ENCODE measurements at regions not wholly inside any gene's neighbourhood (a gene's known extent, or its start where the extent isn't known, plus 50 kb on each side); places are given as distances from the start of the nearest gene placed in this dataset.
"Not testable (repeated sequence)": the region's sequence is repeated elsewhere in the genome, so short reads cannot be mapped to it uniquely, and the experiment has no call there.

DNA sequence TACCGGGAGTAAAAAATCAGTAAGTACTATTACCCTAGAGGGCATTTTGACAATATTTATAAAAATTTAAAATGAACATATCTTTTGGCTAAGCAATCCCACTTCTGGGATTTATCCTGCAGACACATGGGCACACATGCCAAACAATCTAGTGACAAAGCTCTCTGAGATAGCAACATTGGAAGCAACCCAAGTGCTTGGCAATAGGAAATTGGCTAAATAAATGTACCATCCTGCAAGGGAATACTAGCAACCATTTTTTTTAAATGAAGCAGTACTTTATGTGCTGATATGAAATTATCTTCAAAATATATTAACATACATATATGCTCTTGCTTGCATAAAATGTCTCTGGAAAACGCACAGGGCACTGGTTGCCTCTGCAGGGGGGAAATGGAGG, 133.8 kb downstream of the SNX5 start:
- DNase-seq = no peak

DNA sequence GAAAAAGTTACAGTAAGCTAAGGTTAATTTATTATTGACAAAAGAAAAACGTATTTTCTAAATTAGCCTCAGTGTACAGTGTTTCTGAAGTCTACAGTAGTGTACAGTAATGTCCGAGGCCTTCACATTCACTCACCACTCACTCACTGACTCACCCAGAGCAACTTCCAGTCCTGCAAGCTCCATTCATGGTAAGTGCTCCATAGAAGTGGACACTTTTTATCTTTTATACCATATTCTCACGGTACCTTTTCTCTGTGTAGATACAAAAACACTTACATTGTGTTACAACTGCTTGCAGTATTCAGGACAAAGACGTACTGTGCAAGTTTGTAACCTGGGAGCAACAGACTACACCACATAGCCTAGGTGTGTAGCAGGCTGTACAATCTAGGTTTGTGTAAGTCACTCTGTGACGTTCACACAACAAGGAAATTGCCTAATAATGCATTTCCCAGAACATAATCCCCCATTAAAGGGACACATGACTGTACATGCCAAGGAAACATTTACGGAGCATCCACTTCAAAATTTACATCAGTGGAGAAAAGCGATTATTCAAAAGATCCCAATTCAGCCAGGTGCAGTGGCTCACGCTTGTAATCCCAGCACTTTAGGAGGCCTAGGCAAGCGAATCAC, 133.4 kb downstream of the BANF2 start:
- DNase-seq = no peak

DNA sequence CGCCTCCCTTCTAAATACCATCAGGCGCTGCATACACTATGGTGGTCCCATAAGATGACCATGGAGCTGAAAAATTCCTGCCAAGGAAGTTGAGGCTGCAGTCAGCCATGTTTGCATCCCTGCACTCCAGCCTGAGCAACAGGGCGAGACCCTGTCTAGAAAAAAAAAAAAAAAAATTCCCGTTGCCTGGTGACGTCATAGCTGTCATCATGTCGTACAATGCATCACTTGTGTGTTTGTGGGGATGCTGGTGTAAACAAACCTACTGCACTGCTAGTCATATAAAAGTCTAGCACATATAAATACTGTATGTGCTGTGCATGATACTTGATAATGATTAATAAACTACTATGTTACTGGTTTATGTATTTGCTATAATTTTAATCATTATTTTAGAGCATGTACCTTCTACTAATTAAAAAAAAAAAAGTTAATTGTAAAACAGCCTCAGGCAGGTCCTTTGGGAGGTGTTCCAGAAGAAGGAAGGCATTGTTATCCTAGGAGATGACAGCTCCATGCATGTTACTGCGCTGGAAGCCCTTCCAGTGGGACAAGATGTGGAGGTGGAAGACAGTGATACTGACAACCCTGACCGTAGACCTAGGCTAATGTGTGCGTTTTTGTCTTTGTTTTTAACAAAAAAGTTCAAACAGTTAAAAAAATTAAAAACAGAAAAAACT, 132.6 kb downstream of the BANF2 start:
- DNase-seq = no peak

DNA sequence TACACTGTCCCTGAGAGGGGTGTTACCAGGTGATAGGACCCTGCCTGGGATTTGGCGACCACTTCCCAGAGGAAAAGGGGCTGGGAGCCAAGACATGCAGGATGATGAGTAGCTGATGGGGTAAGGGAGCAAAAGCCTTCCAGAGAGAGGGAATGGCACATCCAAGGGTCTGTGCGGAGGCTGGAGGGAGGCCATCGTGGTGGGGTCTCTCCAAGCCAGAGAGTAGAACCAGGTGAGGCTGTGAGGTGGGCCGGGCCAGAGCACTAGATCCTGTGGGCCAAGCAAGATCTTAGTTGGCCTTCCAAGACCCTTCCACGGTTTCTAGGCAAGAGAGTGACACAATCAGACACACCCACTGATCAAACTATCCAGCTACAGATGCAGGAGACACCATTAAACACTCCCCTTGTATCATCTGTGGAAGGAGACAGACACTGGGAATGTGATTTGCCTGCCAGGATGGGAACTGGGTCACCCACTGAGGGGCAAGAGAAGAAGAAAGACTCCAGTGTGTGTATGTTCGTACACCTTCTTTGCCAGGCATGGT, 128.9 kb downstream of the BANF2 start:
- DNase-seq = no peak

DNA sequence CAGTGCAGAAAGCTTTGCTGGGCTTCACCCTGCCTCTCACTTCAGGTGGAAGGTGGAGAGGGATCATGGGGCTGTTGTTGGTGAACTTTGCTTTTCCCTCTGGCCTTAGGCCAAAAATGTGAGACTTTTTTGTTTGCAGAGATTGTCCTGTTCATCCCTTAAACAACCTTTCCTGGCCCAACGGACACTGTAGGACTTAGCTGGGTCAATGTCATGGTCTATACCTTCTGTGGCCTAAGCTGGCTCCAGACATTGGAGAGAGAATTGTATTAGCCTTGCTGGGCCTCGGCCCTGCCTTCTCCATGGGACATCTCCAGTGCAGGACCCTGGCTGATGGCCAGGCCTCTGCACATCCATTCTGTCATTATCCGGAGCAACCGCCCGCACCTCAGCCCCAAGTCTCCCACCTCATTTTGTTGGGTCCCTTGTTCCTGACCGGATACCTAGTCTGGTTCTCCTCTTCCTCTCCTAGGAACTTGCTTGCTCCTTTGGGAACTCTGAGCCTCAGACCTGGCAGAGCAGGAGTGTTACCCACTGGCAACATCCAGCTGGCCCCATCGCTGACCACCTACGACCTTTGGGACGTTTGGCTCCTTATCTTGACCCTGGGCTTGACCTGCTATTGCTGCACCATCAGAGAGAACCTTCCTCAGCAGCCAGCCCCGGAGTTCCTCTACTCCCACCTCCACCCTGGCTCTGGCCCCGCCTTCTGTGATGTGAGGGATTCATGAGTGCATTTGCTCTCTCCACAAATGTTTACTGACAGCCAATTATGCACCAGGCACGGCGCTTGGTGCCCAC, 128.2 kb downstream of the BANF2 start:
- DNase-seq = no peak

DNA sequence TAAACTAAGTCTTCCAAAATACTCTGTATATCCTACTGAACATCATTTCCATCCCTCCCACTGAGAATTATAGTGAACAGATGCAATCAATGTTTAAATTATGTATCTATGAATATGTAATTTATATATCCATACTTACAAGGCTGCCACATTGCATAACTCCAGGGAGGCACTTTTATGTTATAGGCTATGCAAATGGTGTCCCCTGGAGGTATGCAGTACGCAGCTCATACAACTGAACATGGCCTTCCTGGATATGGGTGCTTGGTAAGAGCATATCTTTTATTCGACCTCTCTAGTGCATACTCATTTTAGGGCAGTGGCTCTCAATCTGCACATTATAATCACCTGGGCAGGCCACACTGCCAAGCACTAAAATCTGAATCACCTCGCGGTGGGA, 127.3 kb downstream of the BANF2 start:
- no peak for DNase-seq

DNA sequence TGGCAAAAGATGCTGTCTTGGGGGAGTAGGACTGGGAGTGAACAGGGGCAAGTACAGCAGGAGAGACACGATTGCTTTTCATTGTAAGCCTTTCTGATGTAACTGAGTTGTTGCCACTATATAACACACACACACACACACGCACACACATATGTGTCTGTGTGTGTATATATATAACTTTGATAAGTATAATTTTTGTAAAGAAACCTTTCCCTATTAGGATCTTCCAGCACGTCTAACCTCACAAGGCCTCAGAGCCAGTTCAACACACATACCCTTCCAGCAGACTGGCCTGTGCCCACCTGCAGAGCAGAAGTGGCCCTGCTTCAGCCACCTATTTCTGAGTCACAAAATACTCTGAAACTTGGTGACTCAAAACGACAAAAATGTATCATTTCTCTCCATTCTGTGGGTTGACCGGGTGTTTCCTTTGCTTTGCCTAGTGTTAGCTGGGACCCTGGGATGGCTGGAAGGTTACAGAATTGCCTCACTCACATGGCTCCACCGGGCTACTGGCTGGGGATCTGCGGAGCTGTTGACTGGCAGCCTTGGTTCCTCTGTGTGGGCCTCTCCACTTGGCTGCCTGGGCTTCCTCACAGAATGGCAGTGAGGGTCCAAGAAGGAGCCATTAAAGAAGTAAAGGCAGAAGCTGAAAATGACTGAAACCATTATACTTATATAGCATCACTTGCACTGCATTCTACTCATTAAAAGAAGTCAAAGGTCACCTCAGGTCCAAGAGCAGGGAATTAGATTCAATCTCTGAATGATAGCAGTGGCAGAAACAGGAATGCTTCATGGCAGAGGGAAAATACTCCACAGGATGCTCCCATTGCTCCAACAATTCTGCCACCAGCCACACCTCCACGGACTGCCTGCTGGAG, 126.4 kb downstream of the BANF2 start:
- peak; percentile 75 for DNase-seq

DNA sequence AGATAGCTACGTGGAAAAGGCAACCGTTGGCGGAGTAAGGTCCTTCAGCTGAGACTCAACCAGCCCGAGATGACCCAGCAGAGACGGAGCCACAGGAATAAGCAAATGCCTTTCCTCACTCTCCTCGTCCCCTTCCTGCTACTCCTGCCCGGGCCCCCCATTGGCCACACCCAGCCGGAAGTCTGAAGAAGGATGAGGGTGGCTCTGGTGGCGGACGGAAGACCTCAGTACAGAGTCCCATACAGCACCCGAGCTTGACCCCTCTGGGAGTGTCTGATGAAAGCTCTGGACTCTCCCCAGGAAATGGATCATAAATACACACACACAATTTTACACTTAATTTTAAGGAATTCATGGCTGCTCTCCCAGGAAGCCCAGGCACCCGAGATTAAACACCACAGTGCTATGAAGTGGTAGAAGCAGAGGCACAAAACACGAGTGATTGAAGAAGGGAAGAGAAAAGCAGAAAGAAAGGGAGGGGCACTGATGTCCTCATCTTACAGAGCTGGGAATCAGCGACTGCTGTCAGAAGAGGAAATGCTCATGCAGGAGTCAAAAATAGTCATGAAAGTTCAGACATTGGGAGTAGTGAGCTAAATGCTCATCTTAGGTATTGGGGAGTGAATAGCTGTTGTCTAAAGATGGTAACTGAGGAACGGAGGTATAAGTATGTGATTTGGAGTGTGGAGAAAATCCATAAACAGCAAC, 125.6 kb downstream of the BANF2 start:
- DNase-seq = no peak

DNA sequence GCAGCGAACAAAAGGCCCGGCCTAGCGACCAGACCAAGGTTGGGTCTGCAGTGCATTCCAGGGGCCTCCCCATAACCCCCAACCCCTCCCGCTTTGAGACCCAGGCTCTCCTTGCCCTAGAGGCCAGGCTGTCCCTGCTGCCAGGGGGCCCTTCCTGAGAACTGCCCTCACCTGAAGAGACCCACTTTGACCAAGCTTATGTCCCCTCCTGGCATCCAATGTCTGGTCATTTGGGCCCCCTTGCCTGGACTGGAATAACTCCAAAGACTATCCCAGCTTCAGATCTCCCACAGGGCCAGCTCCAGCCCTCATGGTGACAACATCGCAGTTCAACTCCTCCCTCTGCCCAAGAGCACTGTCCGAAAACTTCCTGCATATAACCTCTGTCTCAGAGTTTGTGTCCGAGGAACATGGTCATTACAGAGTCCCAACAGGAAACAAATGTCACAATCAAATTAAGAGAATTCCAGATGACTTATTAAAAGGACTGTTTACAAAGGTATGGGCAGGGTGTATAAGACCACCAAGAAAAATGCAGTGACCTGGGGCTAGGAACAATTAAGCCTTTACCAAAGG, 125.0 kb downstream of the BANF2 start:
- no peak for DNase-seq

DNA sequence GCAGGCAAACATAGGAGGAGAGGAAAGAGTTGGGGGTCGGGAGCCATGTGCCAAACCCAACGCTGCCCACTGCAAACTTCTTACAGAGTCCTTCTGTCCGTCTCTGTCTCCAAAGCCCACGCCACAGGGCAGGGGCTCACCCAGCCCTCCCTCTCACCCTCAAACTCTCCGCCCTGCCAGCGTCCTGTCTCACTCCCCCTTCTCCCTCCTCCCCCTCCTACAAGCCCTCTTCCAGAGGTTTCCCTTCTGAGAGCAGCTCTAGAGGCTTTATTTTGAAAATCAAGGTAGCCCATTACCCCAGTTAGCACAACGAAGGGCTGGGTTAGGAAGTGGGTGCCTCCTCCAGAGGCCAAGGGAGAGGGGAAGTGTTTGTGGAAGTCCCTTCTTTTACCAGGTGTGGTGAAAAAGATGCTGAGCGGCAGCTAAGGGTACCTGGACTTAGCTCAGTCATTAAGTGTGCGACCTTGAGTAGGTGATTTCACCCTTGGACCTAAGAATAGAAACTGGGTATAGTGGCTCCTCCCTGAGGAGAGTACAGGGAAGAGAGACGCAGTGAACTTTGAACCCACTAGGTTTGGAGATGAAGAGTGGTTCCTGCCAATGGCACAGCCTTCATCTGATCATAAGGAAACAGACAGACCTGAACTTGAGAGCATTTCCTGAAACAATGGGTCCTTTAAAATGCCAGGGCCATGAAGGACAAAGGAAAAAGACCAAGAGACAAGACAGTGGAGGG, 123.8 kb downstream of the BANF2 start:
- DNase-seq = no peak

DNA sequence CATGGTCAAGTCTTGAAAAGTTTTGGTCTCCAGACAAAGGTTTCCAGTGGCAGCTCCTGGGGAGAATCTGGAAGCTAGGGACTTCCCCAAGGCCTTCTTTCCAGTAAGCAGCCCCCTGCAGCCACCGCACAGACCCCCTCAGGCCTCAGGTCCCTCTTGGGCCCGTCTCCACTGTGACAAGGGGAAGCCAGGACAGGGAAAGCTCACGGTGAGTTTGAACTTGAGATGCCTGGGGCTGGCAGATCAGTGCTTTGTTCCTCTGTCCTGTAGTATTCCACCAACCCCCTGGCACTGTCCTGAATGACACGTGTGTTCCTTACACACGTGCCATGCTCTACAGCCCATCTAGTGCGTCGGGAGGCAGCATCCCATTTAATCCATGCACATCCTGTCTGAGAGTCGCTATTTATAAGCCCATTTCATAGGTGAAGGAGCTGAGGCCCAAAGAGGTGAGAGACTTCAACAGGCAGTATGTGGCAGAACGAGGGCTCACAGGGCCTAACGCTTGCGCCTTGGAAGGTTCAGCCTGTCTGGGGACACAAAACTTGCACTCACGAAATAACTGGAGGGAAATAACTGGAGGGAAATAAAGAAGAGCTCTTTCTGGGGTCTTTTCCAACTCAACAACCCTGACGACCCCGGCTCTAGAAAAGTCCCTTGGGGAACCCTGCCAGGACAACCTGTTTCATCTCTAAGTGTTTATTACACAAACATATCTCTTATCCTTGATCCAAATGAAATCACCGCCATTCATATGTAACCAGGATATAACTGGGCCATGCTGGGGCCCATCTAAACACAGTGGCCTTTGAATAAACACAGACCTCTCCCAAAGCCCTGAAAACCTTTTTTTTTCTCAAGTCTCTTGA, 123.0 kb downstream of the BANF2 start:
- DNase-seq = no peak

DNA sequence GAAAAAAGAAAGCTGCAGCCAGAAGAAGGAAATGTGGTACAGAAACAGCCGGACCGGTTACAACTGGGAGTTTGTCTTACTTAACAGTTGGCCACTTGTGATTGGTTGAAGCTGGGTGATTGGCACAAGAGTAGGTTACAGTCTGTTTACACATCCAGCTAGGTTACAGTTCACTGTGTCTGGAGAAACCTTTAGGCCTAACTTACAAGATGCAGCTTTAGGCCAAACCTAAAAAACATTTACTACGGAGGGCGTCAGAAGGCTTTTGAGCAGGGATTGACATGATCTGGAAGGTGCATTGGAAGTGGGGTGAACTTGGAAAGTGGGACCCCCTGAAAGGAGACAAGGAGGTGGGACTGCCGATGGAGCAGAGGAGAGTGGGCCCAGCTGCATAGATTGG, 122.3 kb downstream of the BANF2 start:
- DNase-seq = peak; percentile 6

DNA sequence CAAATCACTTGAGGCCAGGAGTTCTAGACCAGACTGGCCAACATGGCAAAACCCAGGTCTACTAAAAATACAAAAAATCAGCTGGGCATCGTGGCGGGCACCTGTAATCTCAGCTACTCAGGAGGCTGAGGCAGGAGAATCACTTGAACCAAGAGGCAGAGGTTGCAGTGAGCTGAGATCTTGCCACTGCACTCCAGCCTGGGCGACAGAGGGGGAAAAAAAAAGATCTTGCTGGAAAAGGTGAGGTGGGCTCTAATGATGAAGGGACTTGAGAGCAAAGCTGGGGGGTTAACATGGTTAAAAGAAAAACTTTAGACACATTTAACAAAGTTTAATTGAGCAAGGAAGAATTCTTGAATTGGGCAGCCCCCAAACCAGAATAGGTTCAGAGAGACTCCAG, 121.8 kb downstream of the BANF2 start:
- DNase-seq = not testable (repeated sequence)

DNA sequence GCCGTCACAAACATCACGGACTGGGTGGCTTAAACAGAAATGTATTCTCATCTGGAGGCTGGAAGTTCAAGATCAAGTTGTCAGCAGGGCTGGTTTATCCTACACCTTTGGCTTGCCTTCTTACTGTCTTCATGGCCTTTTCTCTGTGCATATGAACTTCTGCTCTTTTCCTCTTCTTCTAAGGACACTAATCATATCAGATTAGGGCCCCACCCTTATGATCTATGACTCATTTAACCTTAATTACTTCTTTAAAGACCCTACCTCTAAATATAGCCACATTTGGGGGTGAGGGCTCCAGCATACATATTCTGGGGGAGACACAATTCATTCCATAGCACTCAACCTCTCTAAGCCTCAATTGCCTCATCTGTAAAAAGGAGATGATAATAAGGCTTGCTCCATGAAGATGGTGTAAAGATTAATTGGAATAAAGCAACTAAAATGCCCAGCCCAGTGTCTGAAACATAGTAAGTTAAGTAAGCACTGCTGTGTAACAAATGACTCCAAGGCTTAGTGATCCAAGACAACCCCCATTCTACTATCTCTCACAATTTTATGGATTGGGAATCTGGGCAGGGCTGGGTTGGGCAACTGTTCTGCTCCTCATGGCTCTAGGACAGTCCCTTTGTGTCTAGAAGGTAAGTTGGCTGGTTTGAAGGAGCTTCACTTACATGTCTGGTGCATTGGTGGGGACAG, 119.8 kb downstream of the BANF2 start:
- no peak for DNase-seq

DNA sequence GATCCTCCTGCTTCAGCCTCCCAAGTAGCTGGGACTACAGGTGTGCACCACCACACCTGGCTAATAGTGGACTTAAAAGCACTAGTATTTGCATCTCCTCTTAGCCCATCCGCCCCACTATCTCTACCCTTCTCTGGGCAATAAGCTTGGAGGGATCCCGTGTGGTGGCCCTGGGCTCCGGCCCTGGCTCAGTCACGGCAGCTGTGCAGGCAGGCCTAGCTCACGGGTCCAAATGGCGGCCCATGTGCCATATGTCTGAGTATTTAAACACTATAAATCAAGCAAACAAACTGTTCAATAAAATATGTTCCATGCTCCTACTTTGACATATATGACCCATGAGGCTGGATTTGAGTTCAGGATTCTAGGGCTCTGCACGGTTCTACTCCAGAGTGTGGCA, 118.4 kb downstream of the BANF2 start:
- DNase-seq = no peak

DNA sequence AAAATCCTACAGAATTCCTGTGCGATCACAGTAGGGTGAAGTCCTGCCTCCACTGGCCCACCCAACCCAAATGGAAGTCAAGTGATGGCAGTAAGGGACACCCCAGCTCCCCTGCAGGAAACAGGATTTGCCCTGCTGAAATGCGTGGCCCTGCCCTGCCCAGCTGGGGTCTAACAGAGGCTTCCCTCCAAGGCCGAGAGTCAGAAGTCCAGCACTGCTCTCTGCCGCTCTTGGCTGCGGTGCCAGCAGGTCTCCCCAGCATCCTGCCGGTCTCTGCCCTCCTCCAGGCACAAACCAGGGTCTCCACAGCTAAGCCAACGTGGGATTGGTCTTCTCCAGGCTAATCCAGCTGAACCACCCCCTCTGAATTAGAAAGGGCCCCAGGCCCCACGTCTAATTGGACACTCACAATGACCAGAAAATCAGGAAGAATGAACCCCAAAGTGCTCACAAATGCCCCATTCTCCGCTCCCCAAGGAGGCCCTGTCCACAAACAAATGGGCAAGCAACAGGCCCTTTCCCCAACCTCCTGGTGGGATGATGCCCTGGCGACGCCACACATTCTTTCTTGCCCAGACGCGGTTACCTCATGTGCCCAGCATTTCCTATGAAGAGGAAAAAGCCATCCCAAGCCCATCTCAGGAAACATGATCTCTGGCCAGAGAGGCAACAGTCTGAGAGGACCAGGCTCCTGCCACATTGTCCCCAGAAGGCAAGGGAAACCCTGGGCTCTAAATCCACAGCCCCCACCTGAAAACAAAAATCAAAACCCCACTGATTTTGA, 117.2 kb downstream of the BANF2 start:
- no peak for DNase-seq

DNA sequence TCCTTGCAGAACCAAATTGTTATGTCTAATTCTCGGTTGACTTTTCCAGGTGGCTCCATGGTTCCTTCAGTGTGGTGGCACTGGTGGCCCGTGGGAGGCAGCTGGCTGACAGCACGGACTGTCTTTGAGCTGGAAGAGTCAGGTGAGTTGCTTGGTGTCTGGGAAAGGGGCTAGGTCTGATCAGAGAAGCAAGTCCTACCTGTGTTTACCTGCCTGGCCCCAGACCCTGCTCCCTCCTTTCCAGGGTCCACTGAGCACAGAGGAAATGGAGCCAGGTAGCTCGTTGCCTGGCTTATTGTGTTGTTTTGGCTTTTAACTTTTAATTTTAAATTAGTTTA, 111.8 kb downstream of the BANF2 start:
- no peak for DNase-seq

DNA sequence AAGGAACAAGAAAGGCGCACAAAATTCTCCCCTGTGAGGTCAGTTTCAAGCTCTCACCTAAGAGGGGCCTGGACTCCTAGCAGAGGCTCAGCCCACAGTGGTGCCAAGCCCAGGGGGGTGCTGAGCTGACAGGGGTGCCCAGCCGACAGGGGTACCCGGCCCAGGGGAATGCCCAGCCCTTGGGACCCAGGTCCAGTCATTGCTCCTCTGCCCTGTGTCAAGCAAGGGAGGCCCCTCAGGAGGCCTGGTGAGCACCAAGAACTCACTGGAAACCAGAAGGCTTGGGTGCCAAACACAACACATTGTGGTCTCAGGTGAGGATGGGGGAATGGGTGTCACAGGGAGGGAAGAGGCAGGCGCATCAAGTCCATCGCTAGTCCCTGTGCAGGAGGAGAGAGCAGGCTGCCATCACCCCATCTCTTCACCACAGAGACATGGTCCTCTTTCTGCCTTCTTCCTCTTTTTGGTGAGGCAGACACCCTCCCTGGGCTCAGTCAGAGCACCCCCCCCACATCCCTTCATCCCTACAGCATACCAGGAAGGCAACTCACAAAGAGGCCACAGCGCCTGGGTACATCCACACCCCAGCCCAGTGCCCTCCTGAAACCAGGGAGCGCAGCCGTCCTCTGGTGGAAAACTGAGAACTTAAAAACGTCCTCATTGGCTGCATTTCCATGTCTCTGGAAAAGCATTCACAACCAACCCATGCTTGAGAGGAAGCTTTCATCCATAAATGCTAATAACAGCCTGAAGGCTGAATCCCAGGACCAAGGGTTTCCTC, 111.3 kb downstream of the BANF2 start:
- DNase-seq = no peak
